GM18499 (cell line): ENCODE measurements at regions not wholly inside any gene's neighbourhood (a gene's known extent, or its start where the extent isn't known, plus 50 kb on each side); places are given as distances from the start of the nearest gene placed in this dataset.

Experiments used
- ATAC-seq: cut with Tn5 transposase; IDR thresholded peaks from one replicate; pipeline ENCODE4 v1.9.1; 2021; ENCODE audit warnings: moderate number of reproducible peaks; ENCODE audit not compliant: insufficient read depth, unreplicated experiment

DNA sequence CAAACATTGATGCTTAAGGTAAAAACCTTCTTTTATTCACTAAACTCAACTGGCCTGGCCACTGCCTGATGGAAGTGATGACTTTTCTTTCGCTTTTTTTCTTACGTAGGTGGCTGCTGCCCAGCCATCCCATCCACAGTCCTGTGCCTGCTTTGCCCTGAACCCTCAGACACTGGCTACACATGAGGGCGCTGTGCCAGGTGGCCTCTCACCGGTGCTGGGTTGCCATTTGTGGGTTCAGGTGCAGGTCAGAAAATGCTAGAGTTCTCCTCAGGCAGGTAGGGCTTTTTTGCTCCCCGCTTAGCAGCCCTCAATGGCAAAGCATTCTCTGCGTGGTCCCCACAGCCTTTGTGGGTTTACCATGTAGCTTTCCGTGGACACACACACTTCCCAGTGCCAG lies 88.3 kb upstream of the PRR23E start:
- no peak for ATAC-seq

DNA sequence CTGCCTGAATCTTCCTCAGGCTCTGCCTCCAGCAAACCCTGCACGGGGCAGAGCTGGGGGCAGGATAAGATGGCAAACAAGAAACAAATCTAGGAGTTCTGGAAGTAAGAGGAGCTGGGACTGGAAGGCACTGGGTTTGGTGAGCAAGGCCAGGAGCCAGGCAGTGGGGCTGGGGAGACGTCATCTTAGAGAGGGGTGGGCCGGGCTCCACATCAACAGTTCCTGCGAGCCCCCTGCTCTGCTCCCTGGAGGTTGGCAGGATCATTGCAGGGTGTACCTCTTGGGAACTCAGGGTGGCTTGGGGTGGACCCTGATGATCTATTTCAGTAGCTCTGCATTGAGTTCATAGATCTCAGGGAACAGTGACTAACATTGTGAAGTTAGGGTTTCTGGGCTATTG lies 87.3 kb upstream of the PRR23E start:
- ATAC-seq, result no peak

- no peak for ATAC-seq
Measured at GRCh38 chr3:127106053-127106452, 86.9 kb upstream of the PRR23E start.

- ATAC-seq, result no peak
Measured at GRCh38 chr3:127106456-127106855, 86.5 kb upstream of the PRR23E start.

DNA sequence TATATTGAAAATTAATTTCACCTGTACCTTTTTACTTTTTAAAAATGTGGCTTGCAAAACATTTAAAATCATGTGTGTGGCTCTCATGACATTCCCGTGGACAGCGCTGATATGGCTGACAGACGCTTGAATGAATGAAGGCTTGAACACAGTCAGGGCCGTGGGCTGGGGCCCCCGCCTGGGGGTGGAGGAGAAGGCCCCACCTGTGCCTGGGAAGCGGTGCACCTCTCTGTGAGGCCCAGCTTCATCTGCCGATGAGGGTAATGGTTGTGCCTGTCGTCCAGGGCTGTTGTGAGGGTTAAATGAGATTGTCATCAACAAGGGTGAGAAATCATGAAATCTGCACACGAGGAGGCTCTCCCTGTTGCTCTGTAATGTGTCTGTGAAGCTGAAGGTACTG lies 85.9 kb upstream of the PRR23E start:
- ATAC-seq, result no peak

DNA sequence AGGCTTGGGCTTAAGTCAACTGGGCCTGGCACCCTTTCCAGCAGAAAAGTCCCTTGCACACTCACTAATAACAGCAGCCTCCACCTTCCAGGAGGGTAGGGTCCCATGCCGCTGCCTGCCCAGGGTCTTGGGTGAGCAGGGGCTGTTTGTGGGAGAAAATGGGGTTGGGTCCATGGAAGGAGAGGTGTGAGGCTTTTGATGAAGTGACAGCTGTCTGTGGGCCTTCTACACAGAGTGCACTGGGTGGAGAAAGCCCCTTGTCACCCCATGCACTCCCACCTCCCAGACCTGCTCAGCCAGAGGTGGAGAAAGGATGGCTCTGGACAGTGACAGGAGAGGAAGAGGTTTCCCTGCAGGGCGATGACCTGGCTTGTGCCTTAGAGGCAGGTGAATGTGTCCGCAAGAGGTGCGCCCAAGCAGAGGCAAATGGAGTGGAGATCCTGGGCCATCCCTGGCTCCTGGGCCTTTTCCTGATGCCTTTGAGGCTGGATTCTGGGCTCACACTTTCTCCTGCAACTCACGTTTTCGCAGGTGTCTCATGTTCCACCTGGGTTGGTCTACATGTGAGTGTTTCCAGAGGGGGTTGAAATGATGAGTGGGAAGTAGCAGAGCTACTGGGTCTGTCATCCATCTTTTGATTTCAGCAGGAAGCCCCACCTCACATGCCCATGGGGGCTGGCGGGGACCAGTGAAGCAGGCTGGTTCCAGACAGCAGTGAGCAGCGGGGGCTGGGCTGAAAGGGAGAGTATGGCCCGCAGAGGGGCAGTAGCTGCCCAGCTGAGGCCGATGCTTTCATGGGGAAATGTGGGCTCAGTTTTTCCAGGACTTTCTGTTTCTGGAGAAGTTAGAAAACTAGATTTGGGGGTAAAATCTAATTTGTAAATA lies 85.2 kb upstream of the PRR23E start:
- ATAC-seq, result no peak

GRCh38 chr3:127108796-127109195 lies 84.1 kb upstream of the PRR23E start:
- no peak for ATAC-seq

GRCh38 chr3:127110982-127111693 lies 81.8 kb upstream of the PRR23E start:
- ATAC-seq, result no peak

DNA sequence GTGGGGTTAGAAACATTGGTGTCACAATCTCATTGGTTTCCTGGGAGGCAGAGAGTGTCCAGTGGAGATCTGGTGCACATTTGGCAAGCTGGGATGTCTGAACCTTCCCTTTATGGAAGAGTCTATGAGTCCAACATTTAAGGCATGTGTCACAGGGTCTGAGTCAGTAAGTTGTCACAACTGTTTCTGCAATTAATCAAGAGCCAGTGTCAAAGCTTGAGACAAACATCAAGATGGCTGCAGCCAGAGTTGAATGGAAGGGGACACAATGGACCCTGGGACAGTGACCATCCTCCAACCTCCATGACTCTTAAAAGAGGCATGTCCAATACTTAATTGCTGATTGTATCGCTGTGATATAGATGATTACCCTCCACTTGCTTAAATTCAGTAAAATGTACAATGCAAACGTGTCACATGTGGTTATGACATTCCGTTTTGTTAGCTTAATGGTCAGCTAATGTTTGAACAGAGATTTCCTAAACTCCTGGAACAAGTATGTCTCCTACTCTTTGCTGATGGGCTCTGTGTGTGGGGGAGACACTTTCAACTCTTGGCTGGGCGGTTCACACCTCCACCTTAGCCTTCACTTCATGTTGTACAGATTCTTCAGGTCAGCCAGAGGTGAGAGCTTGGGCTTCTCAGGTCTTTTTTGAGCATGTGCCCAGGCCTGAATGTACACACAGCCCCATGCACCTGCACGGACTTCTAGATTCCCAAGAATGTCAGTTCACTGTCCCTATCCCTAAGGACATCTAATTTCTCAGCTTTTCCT lies 79.9 kb upstream of the PRR23E start:
- no peak for ATAC-seq

DNA sequence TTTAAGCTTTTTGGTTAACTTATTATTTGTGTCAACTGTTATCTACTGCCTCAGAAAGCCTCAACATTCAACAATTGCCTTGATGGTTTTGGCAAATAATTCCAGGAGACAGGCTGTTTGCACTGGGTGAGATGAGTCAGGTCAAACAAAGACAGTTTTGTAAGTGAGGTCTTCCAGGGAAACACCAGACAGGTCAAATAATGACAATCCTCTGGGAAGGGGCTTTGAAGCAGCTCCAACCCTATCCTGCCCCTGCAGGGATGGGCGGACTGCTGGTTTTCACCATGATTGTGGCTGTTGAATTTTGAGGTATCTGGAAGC lies 79.4 kb upstream of the PRR23E start:
- ATAC-seq, result no peak

- no peak for ATAC-seq
Measured at GRCh38 chr3:127114337-127115070, 78.4 kb upstream of the PRR23E start.

DNA sequence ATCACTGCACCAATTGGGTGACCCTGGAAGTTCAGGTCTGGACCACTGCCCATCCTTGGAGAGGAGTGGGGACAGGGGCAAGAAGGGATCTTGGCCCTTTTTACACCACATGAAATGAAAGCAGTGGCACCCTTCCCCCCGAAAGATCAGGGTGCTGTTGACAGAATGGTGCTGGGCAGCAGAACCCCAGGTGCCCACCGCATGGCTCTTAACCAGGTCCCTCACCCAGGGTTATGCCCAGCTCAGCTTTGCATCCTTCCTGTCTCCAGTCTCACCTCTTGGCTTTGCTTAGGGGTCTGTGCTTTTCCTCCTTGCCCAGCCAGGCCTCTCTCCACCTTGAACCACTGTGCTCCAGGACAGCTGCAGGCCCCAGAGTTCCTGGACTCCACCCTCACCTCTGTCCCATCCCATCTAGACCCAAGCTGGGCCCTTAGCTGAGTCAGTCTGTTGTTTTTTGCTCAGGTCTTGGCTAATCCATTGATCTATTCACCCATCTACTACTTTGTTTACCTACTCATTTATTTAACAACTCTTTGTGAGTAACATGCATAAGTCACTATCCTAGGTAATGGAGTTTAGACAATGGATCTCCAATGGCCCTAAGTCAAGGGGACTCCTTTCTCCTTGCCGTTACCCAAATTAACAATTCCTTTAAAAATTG lies 77.1 kb upstream of the PRR23E start:
- no peak for ATAC-seq

DNA sequence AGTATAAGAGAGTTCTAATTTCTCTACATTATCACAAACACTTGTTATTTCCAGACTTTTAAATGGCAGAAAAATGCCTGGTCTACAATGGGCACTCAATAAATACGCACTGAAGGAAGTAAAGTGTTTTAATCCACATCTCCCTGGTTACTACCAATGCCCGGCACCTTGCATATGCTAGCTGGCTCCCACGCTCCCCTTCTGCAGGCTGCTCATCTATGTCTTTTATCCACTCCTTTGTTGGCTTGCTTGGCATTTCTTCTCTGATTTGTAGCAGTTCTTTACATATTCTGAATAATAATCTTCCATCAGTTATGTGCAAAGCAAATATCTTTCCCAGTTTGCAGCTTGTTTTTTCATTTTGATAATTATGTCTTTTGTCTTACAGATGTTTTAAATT lies 74.6 kb upstream of the PRR23E start:
- no peak for ATAC-seq

GRCh38 chr3:127119693-127120464 lies 73.1 kb upstream of the PRR23E start:
- ATAC-seq, result no peak

GRCh38 chr3:127120851-127121647 lies 71.9 kb upstream of the PRR23E start:
- no peak for ATAC-seq

DNA sequence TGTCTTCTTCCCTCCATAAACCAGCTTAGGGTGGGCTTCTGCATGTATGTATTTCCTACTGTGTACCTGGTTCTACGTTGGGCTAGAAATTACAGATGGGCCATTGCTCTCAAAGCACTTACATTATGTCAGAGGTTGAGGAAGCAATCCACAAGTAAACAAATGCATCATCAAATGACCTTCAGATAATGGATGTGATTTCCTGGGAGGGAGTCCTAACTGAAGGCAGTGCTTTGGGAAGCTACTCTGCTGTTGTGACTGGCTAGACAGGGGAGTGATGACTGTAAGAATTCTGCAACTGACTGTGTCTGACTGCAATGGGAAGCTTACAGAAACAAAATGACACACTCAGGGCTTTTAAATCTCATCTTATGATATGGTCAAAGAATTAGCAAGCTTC lies 71.0 kb upstream of the PRR23E start:
- ATAC-seq, result no peak

DNA sequence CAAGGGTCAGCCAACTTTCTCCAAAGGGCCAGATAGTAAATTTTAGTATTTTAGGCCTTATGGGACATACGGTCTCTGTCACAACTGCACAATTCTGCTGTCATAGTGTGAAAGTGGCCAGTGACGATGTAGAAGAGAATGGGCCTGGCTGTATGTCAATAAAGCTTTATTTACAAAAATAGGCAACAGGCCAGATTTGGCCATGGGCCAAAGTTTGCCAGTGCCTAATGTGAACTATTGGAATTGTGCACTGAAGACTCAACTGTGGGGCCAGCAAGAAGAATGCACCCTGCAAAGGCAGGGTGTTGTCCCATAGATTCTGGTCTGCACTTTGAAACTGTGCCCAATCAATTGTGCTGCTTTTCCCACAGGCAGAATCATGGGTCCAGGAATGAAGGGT lies 69.4 kb upstream of the PRR23E start:
- ATAC-seq, result no peak

- ATAC-seq, result no peak
Measured at GRCh38 chr3:127124120-127124519, 68.8 kb upstream of the PRR23E start.
